Trophoblast cell (in vitro differentiated cells and primary cell): ENCODE measurements at regions not wholly inside any gene's neighbourhood (a gene's known extent, or its start where the extent isn't known, plus 50 kb on each side); places are given as distances from the start of the nearest gene placed in this dataset.

Experiments used
- DNase-seq, 2 donors: peaks; one replicate each; pipeline ENCODE4 v3.0.0-alpha.2; 2016
- H2AFZ ChIP-seq: 2 replicates; pipeline ENCODE4 v1.6.1; 2013; ENCODE audit warnings: low read length, moderate library complexity, mild to moderate bottlenecking; ENCODE audit not compliant: insufficient read depth, poor library complexity
- H2AK5ac ChIP-seq: 2 replicates; pipeline ENCODE4 v1.6.1; 2013; ENCODE audit warnings: mild to moderate bottlenecking, low read length
- H2BK120ac ChIP-seq: 2 replicates; pipeline ENCODE4 v1.6.1; 2013; ENCODE audit warnings: low read length, mild to moderate bottlenecking, moderate library complexity; ENCODE audit not compliant: insufficient read depth, poor library complexity
- H2BK12ac ChIP-seq: 2 replicates; pipeline ENCODE4 v1.6.1; 2013; ENCODE audit warnings: mild to moderate bottlenecking, low read length, moderate library complexity
- H2BK5ac ChIP-seq: 2 replicates; pipeline ENCODE4 v1.6.1; 2013; ENCODE audit warnings: low read length, low read depth, moderate library complexity, mild to moderate bottlenecking; ENCODE audit not compliant: poor library complexity
- H3K14ac ChIP-seq: 2 replicates; pipeline ENCODE4 v1.6.1; 2013; ENCODE audit warnings: mild to moderate bottlenecking, low read length
- H3K18ac ChIP-seq: 2 replicates; pipeline ENCODE4 v1.6.1; 2013; ENCODE audit warnings: mild to moderate bottlenecking, low read length
- H3K23ac ChIP-seq: 2 replicates; pipeline ENCODE4 v1.6.1; 2013; ENCODE audit warnings: low read length
- H3K27ac ChIP-seq: 2 replicates; pipeline ENCODE4 v1.5.1; 2013; ENCODE audit warnings: low read depth, mild to moderate bottlenecking, inconsistent platforms, low read length, moderate library complexity
- H3K27me3 ChIP-seq: 2 replicates; pipeline ENCODE4 v1.6.1; 2013; ENCODE audit warnings: inconsistent platforms, mild to moderate bottlenecking, low read length, moderate library complexity; ENCODE audit not compliant: insufficient read depth
- H3K36me3 ChIP-seq, 2 experiments: 1 replicate in 1 of 2; 2 replicates in 1 of 2; pipeline ENCODE4 v1.6.1; 2013; ENCODE audit warnings: low read length in 2 of 2, mild to moderate bottlenecking in 2 of 2, moderate library complexity in 1 of 2; ENCODE audit not compliant: insufficient read depth in 2 of 2, control insufficient read depth in 1 of 2
- H3K4ac ChIP-seq: 2 replicates; pipeline ENCODE4 v1.6.1; 2013; ENCODE audit warnings: low read depth, mild to moderate bottlenecking, low read length, moderate library complexity
- H3K4me1 ChIP-seq, 2 experiments: 1 replicate in 1 of 2; 2 replicates in 1 of 2; pipeline ENCODE4 v1.6.1; 2013; ENCODE audit warnings: low read length in 2 of 2, mild to moderate bottlenecking in 2 of 2, moderate library complexity in 1 of 2; ENCODE audit not compliant: insufficient read depth in 2 of 2, control insufficient read depth in 1 of 2
- H3K4me2 ChIP-seq: 2 replicates; pipeline ENCODE4 v1.6.1; 2013; ENCODE audit warnings: inconsistent platforms, mild to moderate bottlenecking, low read length, moderate library complexity
- H3K4me3 ChIP-seq: 2 replicates; pipeline ENCODE4 v1.5.1; 2013; ENCODE audit warnings: mild to moderate bottlenecking, low read depth, low read length, inconsistent platforms
- H3K79me1 ChIP-seq: one replicate; pipeline ENCODE4 v1.6.1; 2013; ENCODE audit warnings: low read length
- H3K79me2 ChIP-seq: 2 replicates; pipeline ENCODE4 v1.6.1; 2013; ENCODE audit warnings: low read length, mild to moderate bottlenecking; ENCODE audit not compliant: control insufficient read depth, insufficient read depth, poor library complexity
- H3K9ac ChIP-seq: 2 replicates; pipeline ENCODE4 v1.6.1; 2013; ENCODE audit warnings: mild to moderate bottlenecking, low read length
- H3K9me3 ChIP-seq: 2 replicates; pipeline ENCODE4 v1.6.1; 2013; ENCODE audit warnings: low read depth, mild to moderate bottlenecking, control low read depth, inconsistent platforms, low read length; ENCODE audit not compliant: insufficient read depth
- H4K12ac ChIP-seq: 2 replicates; pipeline ENCODE4 v1.6.1; 2013; ENCODE audit warnings: low read depth, mild to moderate bottlenecking, low read length, moderate library complexity
- H4K8ac ChIP-seq: 2 replicates; pipeline ENCODE4 v1.6.1; 2013; ENCODE audit warnings: low read depth, mild to moderate bottlenecking, low read length, moderate library complexity
- H4K91ac ChIP-seq: one replicate; pipeline ENCODE4 v1.6.1; 2013; ENCODE audit warnings: low read depth, mild to moderate bottlenecking, low read length, moderate library complexity
- WGBS: extraction: QIAGEN DNeasy Blood & Tissue Kit; methylation state at CpG from one replicate; pipeline ENCODE4 v1.1.7; 2013; ENCODE audit warnings: missing lambda C conversion rate; ENCODE audit not compliant: insufficient read length, insufficient coverage; ENCODE audit errors: extremely low coverage; 5-methylcytosine and 5-hydroxymethylcytosine counted together

DNA sequence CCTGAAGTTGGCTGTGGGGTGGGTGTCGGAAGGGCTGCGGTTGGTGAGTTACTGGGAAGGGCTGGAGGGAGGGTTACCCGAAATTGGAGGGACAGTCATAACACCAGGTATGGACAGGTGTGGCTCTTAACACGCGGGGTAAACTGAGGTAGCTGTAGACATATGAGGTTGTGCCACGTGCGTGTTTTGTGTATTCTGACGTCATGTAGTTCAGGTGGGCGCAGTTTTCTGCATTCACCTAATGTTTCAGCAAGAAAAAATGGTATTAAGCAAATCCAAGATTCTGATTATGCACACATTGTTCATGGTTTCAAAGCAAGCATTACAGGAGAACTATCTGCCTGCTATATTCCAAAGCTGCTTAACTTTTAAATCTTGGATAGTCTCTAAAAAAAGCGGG is 83.5 kb upstream of the GPM6B start:
- H2BK120ac ChIP-seq = no peak overlapping the region
- no peak overlapping the region for H3K4ac ChIP-seq
- no peak overlapping the region for H2AK5ac ChIP-seq
- no peaks in the 10 kb centered on the region for H3K79me2 ChIP-seq
- no peaks in the 10 kb centered on the region for H3K36me3 ChIP-seq
- no CpG with 5 or more reads among the region's 10 CpGs for WGBS
- H3K79me1 ChIP-seq = no peaks in the 10 kb centered on the region
- H4K91ac ChIP-seq = no peak overlapping the region
- no peaks in the 10 kb centered on the region for H3K27me3 ChIP-seq
- H3K4me1 ChIP-seq = no peaks in the 10 kb centered on the region
- no peak overlapping the region for H2BK12ac ChIP-seq
- H2AFZ ChIP-seq = no peak overlapping the region
- H4K12ac ChIP-seq = no peak overlapping the region
- DNase-seq = no peak
- no peak overlapping the region for H3K4me2 ChIP-seq
- H3K9ac ChIP-seq = no peak overlapping the region
- H4K8ac ChIP-seq = no peak overlapping the region
- no peak overlapping the region for H3K27ac ChIP-seq
- H3K18ac ChIP-seq = no peak overlapping the region
- no peak overlapping the region for H3K4me3 ChIP-seq
- H3K14ac ChIP-seq = no peak overlapping the region
- H3K9me3 ChIP-seq = no peaks in the 10 kb centered on the region
- H2BK5ac ChIP-seq = no peak overlapping the region
- no peak overlapping the region for H3K23ac ChIP-seq

DNA sequence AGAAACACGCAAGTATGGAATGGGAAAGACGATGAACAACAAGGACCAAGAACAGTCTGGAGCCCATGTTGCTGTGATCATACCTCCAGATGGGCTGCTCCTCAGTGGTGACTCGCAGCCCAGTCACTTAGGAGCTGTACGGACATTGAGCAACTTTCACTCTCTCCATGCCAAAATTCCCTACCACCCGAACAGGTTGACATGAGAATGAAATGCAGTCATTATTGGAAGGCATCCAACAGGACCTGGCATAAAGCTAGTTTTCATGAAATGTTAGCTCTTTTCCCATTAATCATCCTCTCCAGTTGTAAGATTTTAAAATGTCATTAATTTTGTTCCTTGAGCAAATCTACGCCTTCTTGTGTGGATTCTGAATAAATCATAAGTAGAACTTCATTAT is 82.7 kb upstream of the GPM6B start:
- Histone ChIP-seq H3K9ac (no peak overlapping the region), H3K4me1 (no peaks in the 10 kb centered on the region), H4K8ac (no peak overlapping the region), H2AFZ (no peak overlapping the region), H3K4ac (no peak overlapping the region), H3K36me3 (no peaks in the 10 kb centered on the region), H3K23ac (no peak overlapping the region), H2BK120ac (no peak overlapping the region), H3K27me3 (no peaks in the 10 kb centered on the region), H2BK5ac (no peak overlapping the region), H3K14ac (no peak overlapping the region), H2AK5ac (no peak overlapping the region), H3K4me2 (no peak overlapping the region), H4K12ac (no peak overlapping the region), H3K79me2 (no peaks in the 10 kb centered on the region), H4K91ac (no peak overlapping the region), H3K79me1 (no peaks in the 10 kb centered on the region), H3K9me3 (no peaks in the 10 kb centered on the region), H3K27ac (no peak overlapping the region), H3K18ac (no peak overlapping the region), H2BK12ac (no peak overlapping the region), H3K4me3 (no peak overlapping the region)
- DNase-seq = no peak
- WGBS = no CpG with 5 or more reads among the region's 6 CpGs

DNA sequence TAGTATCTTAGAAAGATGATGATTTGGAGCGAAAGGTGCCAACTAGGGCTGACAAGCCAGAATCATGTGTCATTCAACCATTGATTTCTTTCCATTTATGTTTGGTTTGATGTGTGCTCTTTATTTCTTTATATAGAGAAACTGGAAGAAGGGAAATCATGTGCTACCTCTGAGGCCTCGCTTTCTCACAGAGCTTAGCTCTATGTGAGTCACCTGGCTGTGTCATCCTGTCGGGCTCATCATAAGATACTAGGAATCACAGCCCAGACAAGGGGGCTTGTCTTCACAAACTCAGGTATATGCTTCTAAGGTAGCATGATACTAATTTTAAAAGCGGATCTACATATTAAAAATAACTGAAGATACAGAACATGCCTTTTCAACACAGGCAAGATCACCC is 81.7 kb upstream of the GPM6B start:
- Histone ChIP-seq H3K79me2 (no peaks in the 10 kb centered on the region), H2AFZ (no peak overlapping the region), H2BK12ac (no peak overlapping the region), H3K79me1 (no peaks in the 10 kb centered on the region), H3K4ac (no peak overlapping the region), H2AK5ac (no peak overlapping the region), H4K12ac (no peak overlapping the region), H3K27me3 (no peaks in the 10 kb centered on the region), H2BK5ac (no peak overlapping the region), H3K36me3 (no peaks in the 10 kb centered on the region), H3K18ac (no peak overlapping the region), H3K9me3 (no peaks in the 10 kb centered on the region), H4K91ac (no peak overlapping the region), H3K9ac (no peak overlapping the region), H3K27ac (no peak overlapping the region), H3K4me2 (no peak overlapping the region), H4K8ac (no peak overlapping the region), H3K14ac (no peak overlapping the region), H3K4me3 (no peak overlapping the region), H3K4me1 (no peaks in the 10 kb centered on the region), H2BK120ac (no peak overlapping the region), H3K23ac (no peak overlapping the region)
- DNase-seq = no peak
- no CpG with 5 or more reads among the region's 4 CpGs for whole genome bisulfite sequencing

DNA sequence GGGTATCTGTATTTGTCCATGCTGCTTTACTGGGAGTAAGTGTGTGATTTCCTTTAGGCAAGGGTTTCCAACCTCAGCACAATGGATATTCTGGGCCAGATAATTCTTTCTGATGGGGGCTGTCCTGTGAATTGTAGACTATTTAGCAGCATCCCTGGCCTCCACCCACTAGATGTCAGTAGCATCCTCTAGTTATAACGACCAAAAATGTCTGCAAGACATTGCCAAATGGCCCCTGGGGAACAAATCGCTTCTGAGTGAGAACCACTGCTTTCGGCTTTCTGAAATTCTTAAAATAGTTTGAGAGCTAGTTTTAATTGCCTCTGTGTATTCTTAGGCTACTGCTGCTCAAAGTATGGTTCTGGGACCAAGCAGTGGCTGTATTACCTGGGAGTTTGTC is 81.2 kb upstream of the GPM6B start:
- Histone ChIP-seq H3K4me1 (no peaks in the 10 kb centered on the region), H2BK12ac (no peak overlapping the region), H3K79me1 (no peaks in the 10 kb centered on the region), H4K91ac (no peak overlapping the region), H2AFZ (no peak overlapping the region), H3K4me3 (no peak overlapping the region), H2BK5ac (no peak overlapping the region), H3K9me3 (no peaks in the 10 kb centered on the region), H3K36me3 (no peaks in the 10 kb centered on the region), H3K4me2 (no peak overlapping the region), H2BK120ac (no peak overlapping the region), H4K8ac (no peak overlapping the region), H3K9ac (no peak overlapping the region), H3K27me3 (no peaks in the 10 kb centered on the region), H2AK5ac (no peak overlapping the region), H3K4ac (no peak overlapping the region), H3K14ac (no peak overlapping the region), H3K79me2 (no peaks in the 10 kb centered on the region), H3K18ac (no peak overlapping the region), H3K23ac (no peak overlapping the region), H3K27ac (no peak overlapping the region), H4K12ac (no peak overlapping the region)
- DNase-seq = peak; percentile 2 to 9
- no CpG with 5 or more reads among the region's 3 CpGs for WGBS
